T-helper 1 cell (primary cell): ENCODE measurements at regions not wholly inside any gene's neighbourhood (a gene's known extent, or its start where the extent isn't known, plus 50 kb on each side); places are given as distances from the start of the nearest gene placed in this dataset.

ENCODE experiments used
- DNase-seq, 5 donors: peaks; one replicate each; pipeline ENCODE4 v3.0.0-alpha.2; 2012 to 2020

GRCh38 chr9:115964710-115965347 lies 188.8 kb upstream of the PAPPA start:
- DNase-seq: no peak

- DNase-seq: no peak
Measured at GRCh38 chr9:115966660-115967059, 186.9 kb upstream of the PAPPA start.

- DNase-seq: no peak
Measured at GRCh38 chr9:115969096-115969495, 184.5 kb upstream of the PAPPA start.

GRCh38 chr9:115972362-115972761 lies 181.2 kb upstream of the PAPPA start:
- no peak for DNase-seq

GRCh38 chr9:115972843-115973595 lies 180.6 kb upstream of the PAPPA start:
- no peak for DNase-seq

GRCh38 chr9:115976781-115977180 lies 176.8 kb upstream of the PAPPA start:
- no peak for DNase-seq

- DNase-seq: no peak
Measured at GRCh38 chr9:115978091-115978490, 175.5 kb upstream of the PAPPA start.

- no peak for DNase-seq
Measured at GRCh38 chr9:115978659-115979096, 174.9 kb upstream of the PAPPA start.

GRCh38 chr9:115980054-115980453 lies 173.5 kb upstream of the PAPPA start:
- DNase-seq: no peak

- DNase-seq: no peak
Measured at GRCh38 chr9:115980502-115980901, 173.1 kb upstream of the PAPPA start.

- no peak for DNase-seq
Measured at GRCh38 chr9:115980976-115981375, 172.6 kb upstream of the PAPPA start.

- DNase-seq: no peak
Measured at GRCh38 chr9:115983366-115983765, 170.2 kb upstream of the PAPPA start.

GRCh38 chr9:115985657-115986056 lies 167.9 kb upstream of the PAPPA start:
- DNase-seq: no peak

GRCh38 chr9:115986508-115986907 lies 167.1 kb upstream of the PAPPA start:
- DNase-seq: no peak

- DNase-seq: no peak
Measured at GRCh38 chr9:115988701-115989100, 164.9 kb upstream of the PAPPA start.

GRCh38 chr9:115989831-115990230 lies 163.8 kb upstream of the PAPPA start:
- no peak for DNase-seq

GRCh38 chr9:115992834-115993233 lies 160.8 kb upstream of the PAPPA start:
- no peak for DNase-seq

- no peak for DNase-seq
Measured at GRCh38 chr9:115997923-115998322, 155.7 kb upstream of the PAPPA start.

- no peak for DNase-seq
Measured at GRCh38 chr9:115998666-115999065, 154.9 kb upstream of the PAPPA start.

- no peak for DNase-seq
Measured at GRCh38 chr9:115999498-115999897, 154.1 kb upstream of the PAPPA start.

- DNase-seq: no peak
Measured at GRCh38 chr9:116000748-116001329, 152.8 kb upstream of the PAPPA start.

GRCh38 chr9:116002181-116002580 lies 151.4 kb upstream of the PAPPA start:
- DNase-seq: no peak

- no peak for DNase-seq
Measured at GRCh38 chr9:116002624-116003023, 151.0 kb upstream of the PAPPA start.

GRCh38 chr9:116003397-116003796 lies 150.2 kb upstream of the PAPPA start:
- no peak for DNase-seq
